ENCODE measurements at regions not wholly inside any gene's neighbourhood (a gene's known extent, or its start where the extent isn't known, plus 50 kb on each side); places are given as distances from the start of the nearest gene placed in this dataset.

DNA sequence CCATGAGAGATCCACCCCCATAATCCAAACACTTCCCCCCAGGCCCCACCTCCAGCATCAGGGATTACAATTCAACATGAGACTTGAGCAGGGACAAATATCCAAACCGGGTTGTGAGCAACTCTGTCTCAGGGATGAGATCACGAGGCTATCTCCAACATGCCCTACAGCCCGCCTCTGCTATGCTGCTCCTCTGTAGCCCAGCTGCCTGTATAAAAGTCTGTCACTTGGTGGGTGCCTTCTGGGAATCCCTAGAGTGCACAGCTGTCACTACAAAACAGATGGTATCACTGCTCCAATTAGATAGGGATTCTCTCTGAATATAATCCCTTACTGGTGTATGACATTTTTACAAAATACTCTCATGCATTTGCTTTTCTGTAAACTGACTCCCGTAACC, 114.9 kb upstream of the NANOS1 start:
- intact Hi-C loops (cut with micrococcal nuclease), result no loop called here
- POLR2A ChIA-PET, result no interaction called here

GRCh38 chr10:118915161-118915560, 114.4 kb upstream of the NANOS1 start:
- ATAC-seq, result no peak
- no peak for DNase-seq
- H3K4me3 Mint-ChIP-seq, result no peak overlapping the region
- intact Hi-C loops (cut with micrococcal nuclease), result no loop called here
- no peaks in the 10 kb centered on the region for H3K36me3 Mint-ChIP-seq (ENCODE audit: low read depth)
- H3K27ac Mint-ChIP-seq, result no peak overlapping the region
- TF ChIP-seq, protein P1, sequence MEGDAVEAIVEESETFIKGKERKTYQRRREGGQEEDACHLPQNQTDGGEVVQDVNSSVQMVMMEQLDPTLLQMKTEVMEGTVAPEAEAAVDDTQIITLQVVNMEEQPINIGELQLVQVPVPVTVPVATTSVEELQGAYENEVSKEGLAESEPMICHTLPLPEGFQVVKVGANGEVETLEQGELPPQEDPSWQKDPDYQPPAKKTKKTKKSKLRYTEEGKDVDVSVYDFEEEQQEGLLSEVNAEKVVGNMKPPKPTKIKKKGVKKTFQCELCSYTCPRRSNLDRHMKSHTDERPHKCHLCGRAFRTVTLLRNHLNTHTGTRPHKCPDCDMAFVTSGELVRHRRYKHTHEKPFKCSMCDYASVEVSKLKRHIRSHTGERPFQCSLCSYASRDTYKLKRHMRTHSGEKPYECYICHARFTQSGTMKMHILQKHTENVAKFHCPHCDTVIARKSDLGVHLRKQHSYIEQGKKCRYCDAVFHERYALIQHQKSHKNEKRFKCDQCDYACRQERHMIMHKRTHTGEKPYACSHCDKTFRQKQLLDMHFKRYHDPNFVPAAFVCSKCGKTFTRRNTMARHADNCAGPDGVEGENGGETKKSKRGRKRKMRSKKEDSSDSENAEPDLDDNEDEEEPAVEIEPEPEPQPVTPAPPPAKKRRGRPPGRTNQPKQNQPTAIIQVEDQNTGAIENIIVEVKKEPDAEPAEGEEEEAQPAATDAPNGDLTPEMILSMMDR (IDR thresholded peaks at IDR 0.05), result no peak
- peaks cover 4% of the 10 kb centered on the region for H3K27me3 Mint-ChIP-seq
- H3K4me1 Mint-ChIP-seq (ENCODE audit: low read depth), result no peaks in the 10 kb centered on the region
- H3K9me3 Mint-ChIP-seq, result no peaks in the 10 kb centered on the region
- ChIA-PET POLR2A (no interaction called here), CTCF (no interaction called here)

More for the DNA sequence above, 114.9 kb upstream of the NANOS1 start:
- Mint-ChIP-seq H3K4me1 (ENCODE audit: low read depth) (no peaks in the 10 kb centered on the region), H3K4me3 (no peak overlapping the region), H3K27ac (no peak overlapping the region), H3K36me3 (ENCODE audit: low read depth) (no peaks in the 10 kb centered on the region), H3K9me3 (no peaks in the 10 kb centered on the region), H3K27me3 (peaks cover 4% of the 10 kb centered on the region)
- CTCF ChIA-PET, result no interaction called here
- no peak for ATAC-seq
- TF ChIP-seq, protein P1 (IDR thresholded peaks at IDR 0.05), result no peak
- DNase-seq, result no peak

DNA sequence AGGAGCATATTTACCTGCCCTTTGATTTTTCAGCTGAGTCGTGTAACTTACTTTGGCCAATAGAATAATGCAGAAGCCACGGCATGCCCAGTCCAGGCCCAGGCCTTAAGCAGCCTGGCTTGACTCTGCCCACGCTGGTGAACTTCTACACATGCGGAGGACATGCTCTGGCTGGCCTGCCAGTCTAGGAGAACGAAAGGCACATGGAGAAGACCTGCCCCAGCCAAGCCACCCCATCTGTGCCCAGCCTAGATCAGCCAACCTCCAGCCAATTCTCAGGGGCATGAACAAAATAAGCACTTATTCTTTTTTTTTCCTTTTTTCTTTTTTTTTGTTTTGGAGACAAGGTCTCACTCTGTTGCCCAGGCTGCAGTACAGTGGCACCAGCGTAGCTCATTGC, 112.7 kb upstream of the NANOS1 start:
- Mint-ChIP-seq H3K9me3 (no peaks in the 10 kb centered on the region), H3K4me3 (no peak overlapping the region), H3K4me1 (ENCODE audit: low read depth) (no peaks in the 10 kb centered on the region), H3K36me3 (ENCODE audit: low read depth) (no peaks in the 10 kb centered on the region), H3K27me3 (peaks cover 6% of the 10 kb centered on the region), H3K27ac (no peak overlapping the region)
- intact Hi-C loops (cut with micrococcal nuclease), result no loop called here
- ChIA-PET CTCF (interaction anchor here (0.6 kb wide), 1 partner anchor 35 kb away, joined by 8 read pairs; no protein-coding TSS in a partner anchor), POLR2A (no interaction called here)
- TF ChIP-seq, protein P1 (IDR thresholded peaks at IDR 0.05), result no peak
- ATAC-seq, result no peak
- no peak for DNase-seq

GRCh38 chr10:118917701-118918100, 111.8 kb upstream of the NANOS1 start:
- intact Hi-C loops (cut with micrococcal nuclease), result no loop called here
- CTCF ChIA-PET, result interaction anchor here (0.6 kb wide), 1 partner anchor 21 kb away, joined by 3 read pairs; no protein-coding TSS in a partner anchor

DNA sequence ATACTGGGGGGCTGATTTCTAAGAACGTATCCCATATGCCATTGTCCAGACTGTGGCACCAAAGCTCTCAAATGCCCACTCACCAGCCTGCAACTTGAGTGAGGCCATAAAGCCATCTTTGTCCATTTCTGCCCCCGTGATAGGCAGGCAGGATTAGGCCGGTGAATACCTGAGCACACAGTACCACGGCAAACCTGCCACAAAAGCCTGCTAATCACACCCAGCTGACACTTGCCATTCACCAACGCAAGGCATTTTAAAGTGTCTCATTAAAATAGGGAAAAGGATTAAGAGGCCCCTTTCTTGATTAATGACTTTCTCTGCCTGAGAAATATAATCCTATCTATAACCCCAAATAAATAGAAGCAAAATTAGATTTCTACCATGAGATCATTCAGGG, 111.4 kb upstream of the NANOS1 start:
- CTCF ChIA-PET, result interaction anchor here (0.6 kb wide), 1 partner anchor 20 kb away, joined by 3 read pairs; no protein-coding TSS in a partner anchor
- TF ChIP-seq, protein P1 (IDR thresholded peaks at IDR 0.05), result no peak
- POLR2A ChIA-PET, result no interaction called here
- intact Hi-C loops (cut with micrococcal nuclease), result no loop called here
- Mint-ChIP-seq H3K9me3 (no peaks in the 10 kb centered on the region), H3K36me3 (ENCODE audit: low read depth) (no peaks in the 10 kb centered on the region), H3K4me3 (no peak overlapping the region), H3K4me1 (ENCODE audit: low read depth) (no peaks in the 10 kb centered on the region), H3K27ac (no peak overlapping the region), H3K27me3 (peaks cover 6% of the 10 kb centered on the region)
- ATAC-seq (no peak), DNase-seq (no peak)

More at GRCh38 chr10:118917701-118918100, 111.8 kb upstream of the NANOS1 start:
- TF ChIP-seq, protein P1 (IDR thresholded peaks at IDR 0.05), result no peak
- Mint-ChIP-seq H3K4me3 (no peak overlapping the region), H3K4me1 (ENCODE audit: low read depth) (no peaks in the 10 kb centered on the region), H3K36me3 (ENCODE audit: low read depth) (no peaks in the 10 kb centered on the region), H3K27me3 (peaks cover 7% of the 10 kb centered on the region), H3K27ac (no peak overlapping the region), H3K9me3 (no peaks in the 10 kb centered on the region)
- DNase-seq (no peak), ATAC-seq (no peak)
- POLR2A ChIA-PET, result no interaction called here
